HG03575 (cell line): ENCODE measurements at regions not wholly inside any gene's neighbourhood (a gene's known extent, or its start where the extent isn't known, plus 50 kb on each side); places are given as distances from the start of the nearest gene placed in this dataset.
"Not testable (repeated sequence)": the region's sequence is repeated elsewhere in the genome, so short reads cannot be mapped to it uniquely, and the experiment has no call there.

Experiments used
- ATAC-seq: cut with Tn5 transposase; IDR thresholded peaks from one replicate; pipeline ENCODE4 v1.9.1; 2021; ENCODE audit not compliant: unreplicated experiment, insufficient number of reproducible peaks, low FRiP score; ENCODE audit errors: extremely low read depth

- not testable (repeated sequence) for ATAC-seq
Measured at GRCh38 chr5:34096033-34096432, 53.0 kb upstream of the C1QTNF3 start.

- not testable (repeated sequence) for ATAC-seq
Measured at GRCh38 chr5:34099891-34100290, 56.9 kb upstream of the C1QTNF3 start.

- not testable (repeated sequence) for ATAC-seq
Measured at GRCh38 chr5:34101567-34101966, 58.6 kb upstream of the C1QTNF3 start.

- not testable (repeated sequence) for ATAC-seq
Measured at GRCh38 chr5:34108897-34109296, 65.9 kb upstream of the C1QTNF3 start.

GRCh38 chr5:34124280-34124679 lies 81.3 kb upstream of the C1QTNF3 start:
- ATAC-seq = not testable (repeated sequence)

- ATAC-seq = not testable (repeated sequence)
Measured at GRCh38 chr5:34125354-34125753, 82.3 kb upstream of the C1QTNF3 start.

- ATAC-seq = not testable (repeated sequence)
Measured at GRCh38 chr5:34126741-34127140, 83.7 kb upstream of the C1QTNF3 start.

GRCh38 chr5:34127818-34128217 lies 84.8 kb upstream of the C1QTNF3 start:
- ATAC-seq = not testable (repeated sequence)

GRCh38 chr5:34128890-34129289 lies 85.9 kb upstream of the C1QTNF3 start:
- not testable (repeated sequence) for ATAC-seq

- ATAC-seq = not testable (repeated sequence)
Measured at GRCh38 chr5:34154988-34155387, 112.0 kb upstream of the C1QTNF3 start.

GRCh38 chr5:34156703-34157414 lies 113.8 kb upstream of the C1QTNF3 start:
- ATAC-seq = not testable (repeated sequence)

- not testable (repeated sequence) for ATAC-seq
Measured at GRCh38 chr5:34160904-34161303, 117.9 kb upstream of the C1QTNF3 start.

GRCh38 chr5:34171398-34171797 lies 128.4 kb upstream of the C1QTNF3 start:
- ATAC-seq = not testable (repeated sequence)

GRCh38 chr5:34179453-34180190 lies 136.6 kb upstream of the C1QTNF3 start:
- ATAC-seq = not testable (repeated sequence)

- ATAC-seq = not testable (repeated sequence)
Measured at GRCh38 chr5:34180225-34180624, 137.2 kb upstream of the C1QTNF3 start.

GRCh38 chr5:34180940-34181614 lies 138.1 kb upstream of the C1QTNF3 start:
- ATAC-seq = not testable (repeated sequence)

- not testable (repeated sequence) for ATAC-seq
Measured at GRCh38 chr5:34185005-34185404, 142.0 kb upstream of the C1QTNF3 start.

- not testable (repeated sequence) for ATAC-seq
Measured at GRCh38 chr5:34185572-34185971, 142.6 kb upstream of the C1QTNF3 start.

GRCh38 chr5:34186108-34186507 lies 143.1 kb upstream of the C1QTNF3 start:
- ATAC-seq = not testable (repeated sequence)

- not testable (repeated sequence) for ATAC-seq
Measured at GRCh38 chr5:34186865-34187264, 143.9 kb upstream of the C1QTNF3 start.
